Adrenal gland (tissue), 9 donors: ENCODE measurements at regions not wholly inside any gene's neighbourhood (a gene's known extent, or its start where the extent isn't known, plus 50 kb on each side); places are given as distances from the start of the nearest gene placed in this dataset.

Experiments
- DNase-seq, 7 donors: peaks; one replicate each; pipeline ENCODE4 v3.0.0-alpha.2; 2019 to 2020
- H3K27ac ChIP-seq, 5 donors: fragments of 200-600 bp; sonication (generic) in 4 of 5; 1 replicate in 3 of 5; 2 replicates in 2 of 5; pipeline versions ENCODE4 v1.5.1 to v1.8.0; 2016 to 2020; ENCODE audit warnings: mild to moderate bottlenecking in 1 of 5
- H3K27me3 ChIP-seq: fragments of 200-600 bp; 2 replicates; pipeline ENCODE4 v1.8.0; 2021
- H3K36me3 ChIP-seq, 2 donors: fragments of 200-600 bp; replicated peaks in 1 of 2; 1 replicate in 1 of 2; 2 replicates in 1 of 2; pipeline versions ENCODE4 v1.5.1 to v1.8.0; 2018 to 2022
- H3K4me1 ChIP-seq, 2 donors: fragments of 200-600 bp; replicated peaks in 1 of 2; 1 replicate in 1 of 2; 2 replicates in 1 of 2; pipeline versions ENCODE4 v1.5.1 to v1.8.0; 2018 to 2021
- H3K4me3 ChIP-seq, 4 donors: fragments of 200-600 bp; sonication (generic) in 3 of 4; one replicate each; pipeline ENCODE4 v1.5.1; 2016 to 2018
- H3K9me3 ChIP-seq, 3 donors: fragments of 200-600 bp; sonication (generic) in 1 of 3; replicated peaks in 1 of 3; 1 replicate in 2 of 3; 2 replicates in 1 of 3; pipeline versions ENCODE4 v1.5.1 to v1.8.0; 2016 to 2021
- POLR2A ChIP-seq, 2 donors: fragments of 450-650 bp; IDR thresholded peaks; one replicate each; pipeline ENCODE4 v1.6.1; 2017; ENCODE audit warnings: antibody characterized with exemption in 2 of 2, mild to moderate bottlenecking in 2 of 2, moderate library complexity in 1 of 2
- WGBS, 4 donors: extraction: QIAGEN DNeasy Blood & Tissue Kit in 2 of 4; methylation state at CpG; one replicate each; pipeline versions ENCODE4 v1.1.5 to v1.1.7; 2013 to 2017; 5-methylcytosine and 5-hydroxymethylcytosine counted together
- intact Hi-C, 2 donors: fragments of 100-400 bp; cut with DNase I; formaldehyde crosslinking; loops; one replicate each; pipeline versions ENCODE4 v1.14.1 to v1.15.0; 2022 to 2023
- TF ChIP-seq, protein P1 (sequence below), 6 experiments: fragments of 450-650 bp in 4 of 6; fragments of 200-600 bp in 2 of 6; sonication (generic) in 1 of 6; IDR thresholded peaks; 1 replicate in 5 of 6; 2 replicates in 1 of 6; pipeline versions ENCODE4 v1.5.1 to v1.8.0; 2016 to 2021; ENCODE audit warnings: antibody characterized with exemption in 6 of 6, mild to moderate bottlenecking in 2 of 6, moderate library complexity in 1 of 6
- donor health status: healthy with polysubstance abuse.
- donor health status: Bipolar disorder and iron deficiency.
- donor health status: DM: yes; HTN: yes; CAD: no.
- donor health status: DM: no; HTN: no; CAD: no.
- donor health status: DM: no; HTN: no; CAD: no.

DNA sequence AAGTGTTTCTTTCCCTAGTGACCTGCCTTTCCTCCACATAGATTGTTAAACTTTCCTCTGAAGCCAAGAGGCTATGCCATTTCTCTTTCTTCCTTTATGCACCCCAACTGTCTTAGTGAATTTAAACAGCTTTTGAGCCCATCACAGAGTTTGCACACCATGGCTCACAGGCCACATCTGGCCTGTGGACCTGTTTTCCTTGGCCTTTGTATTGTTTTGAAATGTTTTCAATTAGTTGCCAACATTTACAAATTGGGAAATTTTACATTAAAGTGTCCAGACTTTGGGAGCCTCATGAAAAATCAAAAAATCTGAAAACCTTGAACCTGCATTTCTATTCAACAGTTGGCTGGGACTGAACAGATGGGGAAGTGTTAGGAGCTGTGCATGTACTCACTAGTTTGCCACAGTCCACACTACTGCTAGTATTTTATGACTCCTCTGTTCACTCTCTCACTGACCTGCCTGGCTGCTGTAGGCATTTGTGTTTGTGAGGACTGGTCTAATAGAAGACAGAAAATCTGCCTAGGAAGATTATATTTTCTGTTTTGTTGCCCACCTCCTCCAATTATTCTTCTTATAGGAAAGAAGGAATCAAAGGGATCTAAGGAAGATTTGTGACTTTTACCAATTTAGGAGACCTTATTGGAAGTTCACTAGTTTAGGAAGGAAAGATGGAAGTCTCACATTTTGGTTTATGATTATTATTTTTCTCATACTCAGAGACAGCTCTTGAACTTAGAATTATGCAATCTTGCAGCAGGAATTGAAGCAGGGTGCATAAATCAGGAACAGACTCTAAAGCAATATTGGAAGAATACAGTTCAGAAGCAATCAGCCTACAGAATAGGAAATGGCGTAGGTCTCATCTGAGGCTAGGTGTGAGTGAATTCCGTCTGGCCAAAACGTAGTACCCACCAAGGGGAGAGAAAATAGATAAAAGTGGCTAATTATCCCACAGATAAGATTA is 134.7 kb downstream of the HLX start:
- Histone ChIP-seq H3K9me3 (no peaks in the 10 kb centered on the region), H3K27ac (no peak overlapping the region), H3K4me3 (no peak overlapping the region), H3K27me3 (no peaks in the 10 kb centered on the region), H3K36me3 (no peaks in the 10 kb centered on the region), H3K4me1 (no peaks in the 10 kb centered on the region)
- intact Hi-C loops, result no loop called here
- no peak for TF ChIP-seq POLR2A (IDR thresholded peaks at IDR 0.05)
- TF ChIP-seq, protein P1, sequence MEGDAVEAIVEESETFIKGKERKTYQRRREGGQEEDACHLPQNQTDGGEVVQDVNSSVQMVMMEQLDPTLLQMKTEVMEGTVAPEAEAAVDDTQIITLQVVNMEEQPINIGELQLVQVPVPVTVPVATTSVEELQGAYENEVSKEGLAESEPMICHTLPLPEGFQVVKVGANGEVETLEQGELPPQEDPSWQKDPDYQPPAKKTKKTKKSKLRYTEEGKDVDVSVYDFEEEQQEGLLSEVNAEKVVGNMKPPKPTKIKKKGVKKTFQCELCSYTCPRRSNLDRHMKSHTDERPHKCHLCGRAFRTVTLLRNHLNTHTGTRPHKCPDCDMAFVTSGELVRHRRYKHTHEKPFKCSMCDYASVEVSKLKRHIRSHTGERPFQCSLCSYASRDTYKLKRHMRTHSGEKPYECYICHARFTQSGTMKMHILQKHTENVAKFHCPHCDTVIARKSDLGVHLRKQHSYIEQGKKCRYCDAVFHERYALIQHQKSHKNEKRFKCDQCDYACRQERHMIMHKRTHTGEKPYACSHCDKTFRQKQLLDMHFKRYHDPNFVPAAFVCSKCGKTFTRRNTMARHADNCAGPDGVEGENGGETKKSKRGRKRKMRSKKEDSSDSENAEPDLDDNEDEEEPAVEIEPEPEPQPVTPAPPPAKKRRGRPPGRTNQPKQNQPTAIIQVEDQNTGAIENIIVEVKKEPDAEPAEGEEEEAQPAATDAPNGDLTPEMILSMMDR (IDR thresholded peaks at IDR 0.05), result no peak
- no peak for DNase-seq
- WGBS, 4 donors, result 66 to 73% (median 70%) methylated on average over 3 of the region's 3 CpGs

DNA sequence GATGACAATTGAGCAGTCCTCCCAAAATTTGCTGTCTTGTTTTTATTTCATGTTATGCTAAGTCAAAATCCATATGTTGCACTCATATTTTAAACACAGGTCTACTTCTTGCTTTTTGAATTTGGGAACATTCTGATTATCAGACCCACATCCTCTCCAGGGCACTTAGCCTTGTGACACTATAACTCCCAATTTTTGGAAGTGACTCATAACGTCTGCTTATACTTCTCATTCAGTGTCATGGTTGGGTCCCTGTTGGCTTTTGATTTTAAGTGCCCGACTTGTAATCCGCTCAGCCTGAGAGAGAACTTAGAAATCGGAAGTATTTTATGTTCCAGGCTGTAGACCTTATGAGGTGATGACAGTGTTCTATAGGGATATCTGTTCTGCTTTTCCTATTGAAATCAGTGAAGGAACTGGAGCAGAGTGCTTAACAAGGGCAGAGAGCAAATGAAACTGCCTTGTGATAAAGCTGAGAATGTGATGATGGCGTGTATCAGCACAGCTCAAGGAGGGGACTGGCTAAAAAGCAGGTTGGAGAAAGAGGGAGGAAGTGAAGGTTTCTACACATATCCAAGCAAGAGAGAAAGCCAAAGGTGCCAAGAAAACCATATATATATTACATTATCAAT is 136.0 kb downstream of the HLX start:
- no peaks in the 10 kb centered on the region for H3K4me1 ChIP-seq
- WGBS, 4 donors, result 74 to 86% (median 76%) methylated on average over 5 of the region's 5 CpGs
- H3K36me3 ChIP-seq, result no peaks in the 10 kb centered on the region
- intact Hi-C loops, result no loop called here
- no peaks in the 10 kb centered on the region for H3K9me3 ChIP-seq
- no peak overlapping the region for H3K4me3 ChIP-seq
- H3K27ac ChIP-seq, result no peak overlapping the region
- no peak for TF ChIP-seq POLR2A (IDR thresholded peaks at IDR 0.05)
- TF ChIP-seq, protein P1 (IDR thresholded peaks at IDR 0.05), result no peak
- DNase-seq, result no peak
- H3K27me3 ChIP-seq, result no peaks in the 10 kb centered on the region

DNA sequence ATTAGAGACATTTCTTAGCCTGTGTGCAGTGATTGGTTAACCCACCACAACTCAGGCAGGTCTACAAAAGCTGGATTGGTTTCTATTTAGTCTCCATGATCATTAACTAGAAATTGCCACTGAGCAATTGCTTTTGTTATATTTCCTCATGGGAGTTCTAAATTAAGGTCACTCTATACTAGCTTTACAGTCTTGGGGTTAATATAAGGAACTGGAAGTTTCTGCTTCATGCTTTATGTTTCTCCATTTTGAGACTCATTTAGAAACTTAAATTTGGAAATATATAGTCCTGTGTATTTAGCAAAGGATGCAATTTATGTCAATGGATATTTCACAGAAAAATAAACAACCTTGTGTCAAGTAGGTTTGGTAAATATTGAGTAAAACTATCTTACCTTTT is 137.5 kb downstream of the HLX start:
- Histone ChIP-seq H3K4me1 (no peaks in the 10 kb centered on the region), H3K4me3 (no peak overlapping the region), H3K27ac (no peak overlapping the region), H3K9me3 (no peaks in the 10 kb centered on the region), H3K36me3 (no peaks in the 10 kb centered on the region), H3K27me3 (no peaks in the 10 kb centered on the region)
- TF ChIP-seq, protein P1 (IDR thresholded peaks at IDR 0.05), result no peak
- no peak for TF ChIP-seq POLR2A (IDR thresholded peaks at IDR 0.05)
- no peak for DNase-seq
- intact Hi-C loops, result no loop called here

DNA sequence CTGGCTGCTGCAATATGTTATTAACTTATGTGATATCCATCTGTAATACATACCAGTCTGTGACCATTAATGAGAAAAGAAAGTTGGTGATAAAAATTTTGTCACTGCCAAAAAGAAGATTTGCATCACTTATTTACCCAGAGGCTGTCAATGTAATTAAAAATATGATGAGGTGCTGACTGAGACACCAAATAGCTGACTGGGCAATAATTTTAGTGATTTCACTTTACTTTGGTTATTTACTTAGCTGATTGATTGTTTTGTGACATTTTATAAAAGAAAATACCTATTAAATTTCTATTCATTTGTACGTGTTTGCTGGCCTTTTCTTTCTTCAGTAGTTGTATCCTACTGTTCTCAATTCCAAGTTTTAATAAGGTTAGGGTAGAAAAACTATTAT is 139.2 kb downstream of the HLX start:
- no peak for TF ChIP-seq POLR2A (IDR thresholded peaks at IDR 0.05)
- TF ChIP-seq, protein P1 (IDR thresholded peaks at IDR 0.05), result no peak
- WGBS, 4 donors, result 70 to 86% (median 76%) methylated on average over 1 of the region's 1 CpG
- Histone ChIP-seq H3K36me3 (no peaks in the 10 kb centered on the region), H3K4me3 (no peak overlapping the region), H3K4me1 (no peaks in the 10 kb centered on the region), H3K9me3 (no peaks in the 10 kb centered on the region), H3K27me3 (no peaks in the 10 kb centered on the region), H3K27ac (no peak overlapping the region)
- DNase-seq, result no peak
- intact Hi-C loops, result no loop called here
